M059J (cell line): ENCODE measurements at regions not wholly inside any gene's neighbourhood (a gene's known extent, or its start where the extent isn't known, plus 50 kb on each side); places are given as distances from the start of the nearest gene placed in this dataset.
"Not testable (repeated sequence)": the region's sequence is repeated elsewhere in the genome, so short reads cannot be mapped to it uniquely, and the experiment has no call there.

ENCODE experiments used
- DNase-seq: peaks from one replicate; pipeline ENCODE4 v3.0.0-alpha.2; 2012; ENCODE audit warnings: low read depth

DNA sequence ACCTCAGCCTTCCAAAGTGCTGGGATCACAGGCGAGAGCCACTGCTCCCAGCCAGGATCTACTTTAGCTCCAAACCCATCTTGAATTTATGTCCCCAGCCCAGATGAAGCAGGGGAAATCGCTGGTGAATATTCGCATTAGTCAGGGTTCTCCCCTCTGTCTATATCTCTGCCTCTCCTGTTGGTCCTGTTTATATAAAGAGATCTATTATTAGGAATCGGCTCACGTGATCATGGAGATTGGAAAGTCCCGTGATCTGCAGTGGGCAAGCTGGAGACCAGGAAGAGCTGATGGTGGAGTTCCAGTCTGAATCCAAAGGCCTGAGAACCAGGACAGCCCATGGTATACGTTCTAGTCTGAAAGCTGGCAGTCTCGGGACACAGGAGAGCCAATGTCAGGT is 382.8 kb downstream of the SEC14L1 start:
- DNase-seq = no peak

DNA sequence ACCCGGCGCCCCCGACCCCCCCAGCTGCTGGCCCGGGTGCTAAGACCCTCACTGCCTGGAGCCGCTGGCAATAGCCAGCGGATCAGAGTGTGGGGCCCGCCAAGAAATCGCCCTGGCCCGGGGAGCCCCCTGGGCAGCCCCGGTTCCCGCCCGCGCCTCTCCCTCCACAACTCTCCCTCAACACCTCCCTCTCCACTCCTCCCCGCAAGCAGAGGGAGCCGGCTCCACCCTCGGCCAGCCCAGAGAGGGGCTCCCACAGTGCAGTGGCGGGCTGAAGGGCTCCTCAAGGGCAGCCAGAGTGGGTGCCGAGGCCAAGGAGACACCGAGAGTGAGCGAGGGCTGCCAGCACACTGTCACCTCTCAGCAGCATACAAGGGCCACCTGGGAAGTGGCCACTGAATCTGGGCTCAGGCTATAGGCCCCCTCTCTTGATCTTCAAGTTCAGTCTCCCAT is 385.5 kb downstream of the SEC14L1 start:
- no peak for DNase-seq

- peak; percentile 28 for DNase-seq
Observed at GRCh38 chr17:77526728-77527350, 386.1 kb downstream of the SEC14L1 start.

- peak; percentile 20 for DNase-seq
Observed at GRCh38 chr17:77527409-77527808, 386.6 kb downstream of the SEC14L1 start.

GRCh38 chr17:77527836-77528505 is 387.2 kb downstream of the SEC14L1 start:
- no peak for DNase-seq

GRCh38 chr17:77528516-77529327 is 388.0 kb downstream of the SEC14L1 start:
- DNase-seq = no peak

- DNase-seq = no peak
Observed at GRCh38 chr17:77529328-77529650, 388.5 kb downstream of the SEC14L1 start.

DNA sequence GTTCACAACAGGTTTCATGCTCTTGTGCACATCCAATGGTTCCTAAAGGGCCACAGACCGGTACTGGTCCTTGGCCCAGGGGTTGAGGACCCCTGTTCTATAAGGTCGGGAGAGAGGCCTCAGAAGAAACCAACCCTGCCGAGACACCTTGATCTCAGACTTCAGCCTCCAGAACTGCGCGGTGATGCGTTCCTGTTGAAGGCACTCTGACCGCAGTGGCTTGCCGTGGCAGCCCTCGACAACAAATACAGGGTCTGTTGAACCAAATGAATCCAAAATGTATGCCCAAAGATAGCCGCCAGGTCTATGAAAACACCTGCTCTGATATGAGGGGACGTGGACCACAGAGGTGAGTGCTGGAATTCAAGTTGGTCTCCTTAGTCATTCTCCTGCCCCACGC is 389.8 kb downstream of the SEC14L1 start:
- no peak for DNase-seq

- no peak for DNase-seq
Observed at GRCh38 chr17:77531002-77531401, 390.2 kb downstream of the SEC14L1 start.

- DNase-seq = no peak
Observed at GRCh38 chr17:77531641-77532040, 390.9 kb downstream of the SEC14L1 start.

GRCh38 chr17:77533697-77534096 is 392.9 kb downstream of the SEC14L1 start:
- DNase-seq = not testable (repeated sequence)

DNA sequence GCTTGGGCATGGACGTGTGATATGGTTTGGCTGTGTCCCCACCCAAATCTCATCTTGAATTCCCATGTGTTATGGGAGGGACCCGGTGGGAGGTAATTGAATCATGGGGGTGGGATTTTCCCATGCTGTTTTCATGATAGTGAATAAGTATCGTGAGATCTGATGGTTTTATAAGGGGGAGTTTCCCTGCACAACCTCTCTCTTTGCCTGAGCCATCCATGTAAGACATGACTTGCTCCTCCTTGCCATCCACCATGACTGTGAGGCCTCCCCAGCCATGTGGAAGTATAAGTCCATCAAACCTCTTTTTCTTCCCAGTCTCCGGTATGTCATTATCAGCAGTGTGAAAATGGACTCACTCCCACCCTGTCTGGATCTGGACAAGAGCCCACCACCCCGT is 393.4 kb downstream of the SEC14L1 start:
- no peak for DNase-seq

GRCh38 chr17:77535435-77535834 is 394.7 kb downstream of the SEC14L1 start:
- DNase-seq = no peak

GRCh38 chr17:77535892-77536291 is 395.1 kb downstream of the SEC14L1 start:
- DNase-seq = no peak

- no peak for DNase-seq
Observed at GRCh38 chr17:77537566-77537965, 396.8 kb downstream of the SEC14L1 start.

DNA sequence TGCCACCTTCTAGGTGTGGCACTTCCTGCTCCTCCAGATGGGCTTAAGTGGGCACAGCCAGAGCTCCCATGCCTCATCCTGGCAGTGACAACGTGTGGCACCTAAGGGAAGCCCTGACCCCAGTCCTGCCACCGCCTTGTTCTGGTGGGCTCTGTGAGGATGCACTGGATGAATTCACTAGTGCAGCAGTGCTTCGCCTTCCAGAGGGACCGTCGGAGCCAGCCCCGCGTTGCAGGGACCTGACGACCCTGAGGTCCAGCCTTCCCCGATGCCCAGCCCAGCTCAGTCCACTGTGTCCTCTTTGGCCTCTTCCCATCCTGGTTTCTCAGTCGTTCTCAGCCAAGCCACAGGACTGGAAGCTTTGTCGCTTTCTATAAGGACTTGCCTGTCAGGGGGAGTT is 399.8 kb downstream of the SEC14L1 start:
- DNase-seq = no peak

- DNase-seq = no peak
Observed at GRCh38 chr17:77540975-77541374, 400.2 kb downstream of the SEC14L1 start.

- no peak for DNase-seq
Observed at GRCh38 chr17:77542011-77542410, 401.2 kb downstream of the SEC14L1 start.

DNA sequence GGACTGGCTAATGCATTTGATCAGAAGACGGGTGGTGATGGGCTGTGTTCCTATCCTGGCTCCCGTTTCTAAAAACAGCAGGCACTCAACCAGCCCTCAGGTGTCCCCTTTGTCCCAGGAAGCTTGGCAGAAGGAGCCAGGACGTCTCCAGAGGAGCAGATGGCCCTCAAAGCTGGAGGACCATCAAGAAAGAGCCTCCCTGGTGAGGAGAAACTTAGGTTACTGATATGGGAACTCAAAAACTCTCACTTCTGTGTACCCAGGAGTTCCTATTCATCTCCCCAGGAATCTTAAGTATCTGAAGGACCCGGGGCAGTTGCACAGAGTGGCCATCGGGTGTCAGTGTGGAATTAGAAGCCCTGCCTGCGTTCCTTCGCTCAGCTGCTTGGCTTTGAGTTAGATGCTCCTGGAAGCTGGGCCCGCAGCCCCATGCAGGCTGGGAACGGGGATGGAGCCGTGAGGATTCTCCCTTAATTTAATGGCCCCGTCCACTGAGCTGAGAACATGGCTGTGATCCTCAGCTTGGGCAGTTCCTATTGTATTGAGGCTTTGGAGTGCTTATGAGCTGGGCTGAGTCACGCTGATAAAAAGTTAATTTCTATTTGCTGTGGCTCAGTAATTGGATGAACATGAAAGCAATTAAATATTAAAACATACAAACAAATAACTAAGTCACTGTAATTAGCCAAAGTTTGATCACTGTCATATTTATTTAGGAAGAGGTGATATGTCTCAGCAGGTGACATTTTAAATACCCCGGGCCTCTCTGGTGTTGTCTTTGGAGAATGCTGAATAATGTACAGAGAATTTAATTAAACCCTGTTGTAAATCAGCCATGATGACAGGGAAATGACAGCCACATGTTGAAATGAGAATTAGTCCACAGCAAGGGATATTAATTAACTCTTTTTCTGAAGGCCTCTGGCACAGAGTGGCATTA is 402.1 kb downstream of the SEC14L1 start:
- peak; percentile 76 for DNase-seq

DNA sequence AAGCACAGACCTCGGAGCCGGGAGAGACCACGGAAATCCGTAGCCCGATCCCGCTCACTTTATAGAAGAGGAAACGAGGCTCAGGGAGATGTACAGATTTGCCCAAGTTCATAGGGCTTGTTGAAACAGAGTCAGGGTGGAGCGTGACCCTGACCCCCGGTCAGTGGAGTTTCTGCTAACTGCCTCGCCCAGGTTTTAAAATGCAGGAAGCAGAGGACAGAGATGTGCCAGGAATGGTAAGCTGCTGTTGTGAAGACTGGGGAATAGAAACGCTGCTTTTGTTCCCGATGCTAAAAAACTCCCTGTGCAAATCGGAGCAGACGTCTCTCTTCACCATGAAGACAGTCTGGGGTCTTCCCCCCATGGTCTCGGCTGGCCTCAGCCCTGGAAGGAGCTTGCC is 403.0 kb downstream of the SEC14L1 start:
- DNase-seq = no peak

DNA sequence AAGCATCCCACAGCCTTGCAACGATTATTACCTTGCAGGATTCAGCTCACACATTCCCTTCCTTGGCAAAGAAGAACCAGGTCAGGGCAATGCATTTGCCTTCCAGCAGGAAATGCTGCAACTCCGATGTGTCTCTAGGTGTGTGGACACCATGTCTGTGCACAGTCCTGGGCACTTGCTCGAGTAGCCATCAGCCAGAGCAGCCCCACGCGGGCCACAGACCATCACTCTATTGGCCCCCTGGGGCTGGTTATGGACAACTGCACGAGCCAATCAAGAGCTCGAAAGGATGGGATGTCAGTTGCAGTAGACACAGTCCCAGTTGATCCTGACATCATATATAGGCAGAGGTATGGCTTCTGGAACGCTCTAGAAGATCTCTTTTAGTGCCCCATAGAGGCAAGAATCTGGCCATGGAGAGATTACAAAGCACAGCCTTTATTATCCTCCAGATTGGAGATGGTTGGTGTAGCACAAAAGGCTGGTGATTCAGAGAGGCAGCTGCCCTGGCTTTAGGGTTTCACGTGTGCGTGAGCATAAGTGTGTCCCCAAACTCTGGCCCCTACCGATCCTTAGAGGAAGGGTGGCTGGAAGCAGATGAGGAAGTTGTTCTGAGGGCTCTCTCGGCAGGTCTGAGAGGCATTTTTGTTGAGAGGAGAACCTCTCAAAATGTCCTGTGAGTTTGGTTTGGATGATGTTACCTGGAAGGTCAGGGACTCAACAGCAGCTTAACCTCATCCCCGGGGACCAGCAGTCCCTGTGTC is 403.8 kb downstream of the SEC14L1 start:
- no peak for DNase-seq
